RWPE1 (cell line): ENCODE measurements at regions not wholly inside any gene's neighbourhood (a gene's known extent, or its start where the extent isn't known, plus 50 kb on each side); places are given as distances from the start of the nearest gene placed in this dataset.

Experiments used
- CTCF ChIA-PET: fragments of 350-600 bp; sonication (Branson Sonifier 250); formaldehyde crosslinking; extraction: SDS; loops from one replicate; lab custom pipeline; 2021; lab: Yijun Ruan, JAX
- POLR2A ChIA-PET: fragments of 400-600 bp; formaldehyde crosslinking; extraction: SDS; loops from one replicate; lab custom pipeline; 2020; ENCODE audit warnings: antibody characterized with exemption; ENCODE audit not compliant: low non-redundant PET; lab: Yijun Ruan, JAX
- DNase-seq: peaks from one replicate; pipeline ENCODE4 v3.0.0; 2012; ENCODE audit warnings: low spot score
- H3K27ac ChIP-seq: fragments of 450-650 bp; 2 replicates; pipeline ENCODE4 v1.5.1; 2017
- CTCF ChIP-seq: fragments of 450-650 bp; conservative IDR thresholded peaks from 2 replicates; pipeline ENCODE4 v1.5.1; 2017; ENCODE audit warnings: low read depth, mild to moderate bottlenecking

- POLR2A ChIA-PET = no interaction called here
- no peak for TF ChIP-seq CTCF
- CTCF ChIA-PET = interaction anchor here (0.6 to 0.7 kb wide), 2 partner anchors 12 to 1588 kb away, joined by 3 read pairs; no protein-coding TSS in a partner anchor
- no peak for DNase-seq
- H3K27ac ChIP-seq = no peak overlapping the region
These were observed 91.7 kb upstream of the MBNL1 start for GRCh38 chr3:152176998-152177397.

- no peak for TF ChIP-seq CTCF
- POLR2A ChIA-PET = no interaction called here
These were observed 91.0 kb upstream of the MBNL1 start for GRCh38 chr3:152177757-152178156.

GRCh38 chr3:152183473-152183872 is 85.3 kb upstream of the MBNL1 start:
- no peak overlapping the region for H3K27ac ChIP-seq
- ChIA-PET CTCF (interaction anchor here (0.6 kb wide), 1 partner anchor 215 kb away, joined by 5 read pairs; no protein-coding TSS in a partner anchor), POLR2A (no interaction called here)
- TF ChIP-seq CTCF = no peak
- DNase-seq = no peak

More at GRCh38 chr3:152177757-152178156, 91.0 kb upstream of the MBNL1 start:
- DNase-seq = no peak
- no peak overlapping the region for H3K27ac ChIP-seq
- CTCF ChIA-PET = no interaction called here

GRCh38 chr3:152184971-152185686 is 83.6 kb upstream of the MBNL1 start:
- no peak for TF ChIP-seq CTCF
- ChIA-PET CTCF (interaction anchor here (0.6 kb wide), 1 partner anchor 137 kb away, joined by 8 read pairs; no protein-coding TSS in a partner anchor), POLR2A (no interaction called here)
- no peak for DNase-seq
- no peak overlapping the region for H3K27ac ChIP-seq

GRCh38 chr3:152185891-152186630 is 82.7 kb upstream of the MBNL1 start:
- no peak overlapping the region for H3K27ac ChIP-seq
- no peak for TF ChIP-seq CTCF
- ChIA-PET POLR2A (no interaction called here), CTCF (no interaction called here)
- no peak for DNase-seq

- POLR2A ChIA-PET = no interaction called here
- DNase-seq = no peak
- TF ChIP-seq CTCF = no peak
- CTCF ChIA-PET = no interaction called here
- no peak overlapping the region for H3K27ac ChIP-seq
These were observed 78.0 kb upstream of the MBNL1 start for GRCh38 chr3:152190636-152191183.
